SK-N-SH treated with all-trans-retinoic acid at 6 μM for 48 hours (cell line): ENCODE measurements at regions not wholly inside any gene's neighbourhood (a gene's known extent, or its start where the extent isn't known, plus 50 kb on each side); places are given as distances from the start of the nearest gene placed in this dataset.

Source experiments
- ATAC-seq: fragments of 200-7000 bp; cut with Tn5 transposase; 3 replicates; pipeline ENCODE4 v1.9.1; 2020; ENCODE audit warnings: mild to moderate bottlenecking, moderate library complexity
- ARNTL ChIP-seq: fragments of 450-650 bp; formaldehyde crosslinking; IDR thresholded peaks from 2 replicates; pipeline ENCODE4 v1.5.0; 2020; ENCODE audit warnings: low read depth, mild to moderate bottlenecking, moderate library complexity, borderline replicate concordance
- BACH2 ChIP-seq: fragments of 250-450 bp; sonication (Bioruptor Pico); IDR thresholded peaks from 2 replicates; pipeline ENCODE4 v1.9.0; 2021; ENCODE audit warnings: mild to moderate bottlenecking, borderline replicate concordance
- CSDC2 ChIP-seq: fragments of 250-450 bp; sonication (Bioruptor Pico); IDR thresholded peaks from 2 replicates; pipeline ENCODE4 v1.5.0; 2020; ENCODE audit warnings: mild to moderate bottlenecking, moderate library complexity
- ESRRG ChIP-seq: fragments of 250-450 bp; sonication (Bioruptor Pico); IDR thresholded peaks from 2 replicates; pipeline ENCODE4 v1.6.1; 2021; ENCODE audit warnings: mild to moderate bottlenecking
- ISL1 ChIP-seq: fragments of 250-450 bp; sonication (Bioruptor Pico); IDR thresholded peaks from 2 replicates; pipeline ENCODE4 v2.1.2; 2022; ENCODE audit warnings: mild to moderate bottlenecking, moderate library complexity
- OSR1 ChIP-seq: fragments of 250-450 bp; sonication (Bioruptor Pico); IDR thresholded peaks from 2 replicates; pipeline ENCODE4 v1.8.0; 2022; ENCODE audit warnings: moderate library complexity, mild to moderate bottlenecking, inconsistent platforms
- PPARA ChIP-seq: fragments of 250-450 bp; sonication (Bioruptor Pico); IDR thresholded peaks from 2 replicates; pipeline ENCODE4 v1.5.0; 2020; ENCODE audit warnings: mild to moderate bottlenecking, borderline replicate concordance
- SNAI2 ChIP-seq: fragments of 250-450 bp; sonication (Bioruptor Pico); IDR thresholded peaks from 2 replicates; pipeline ENCODE4 v1.5.0; 2020; ENCODE audit warnings: mild to moderate bottlenecking, moderate library complexity
- TCF4 ChIP-seq: fragments of 250-450 bp; sonication (Bioruptor Pico); IDR thresholded peaks from 2 replicates; pipeline ENCODE4 v1.8.0; 2021; ENCODE audit warnings: mild to moderate bottlenecking, moderate library complexity, borderline replicate concordance
- TOX ChIP-seq: fragments of 250-450 bp; sonication (Bioruptor Pico); IDR thresholded peaks from 2 replicates; pipeline ENCODE4 v1.8.0; 2021; ENCODE audit warnings: mild to moderate bottlenecking, moderate library complexity, borderline replicate concordance
- ZC3H10 ChIP-seq: fragments of 250-450 bp; sonication (Bioruptor Pico); IDR thresholded peaks from 2 replicates; pipeline ENCODE4 v1.5.1; 2021; ENCODE audit warnings: mild to moderate bottlenecking, moderate library complexity
- ZFP3 ChIP-seq: fragments of 250-450 bp; sonication (Bioruptor Pico); IDR thresholded peaks from 2 replicates; pipeline ENCODE4 v1.5.0; 2020; ENCODE audit warnings: mild to moderate bottlenecking, moderate library complexity
- ZFP30 ChIP-seq: fragments of 450-650 bp; formaldehyde crosslinking; IDR thresholded peaks from 2 replicates; pipeline ENCODE4 v1.5.0; 2022; ENCODE audit warnings: mild to moderate bottlenecking, moderate library complexity
- ZNF565 ChIP-seq: fragments of 450-650 bp; formaldehyde crosslinking; conservative IDR thresholded peaks from 2 replicates; pipeline ENCODE4 v1.5.0; 2020; ENCODE audit warnings: low read depth, mild to moderate bottlenecking, moderate library complexity
- ZNF70 ChIP-seq: fragments of 450-650 bp; formaldehyde crosslinking; IDR thresholded peaks from 2 replicates; pipeline ENCODE4 v1.5.0; 2020; ENCODE audit warnings: mild to moderate bottlenecking, moderate library complexity
- ZNF8 ChIP-seq: fragments of 450-650 bp; formaldehyde crosslinking; IDR thresholded peaks from 2 replicates; pipeline ENCODE4 v1.5.0; 2020; ENCODE audit warnings: mild to moderate bottlenecking, moderate library complexity
- TF ChIP-seq, protein P1 (sequence below): fragments of 250-450 bp; sonication (Bioruptor Pico); IDR thresholded peaks from 2 replicates; pipeline ENCODE4 v1.8.0; 2020; ENCODE audit warnings: mild to moderate bottlenecking, moderate library complexity, borderline replicate concordance
- TF ChIP-seq, protein P2 (sequence below): fragments of 250-450 bp; sonication (Bioruptor Pico); IDR thresholded peaks from 2 replicates; pipeline ENCODE4 v1.5.1; 2021; ENCODE audit warnings: mild to moderate bottlenecking, moderate library complexity
- TF ChIP-seq, protein P3 (sequence below): fragments of 250-450 bp; sonication (Bioruptor Pico); IDR thresholded peaks from 2 replicates; pipeline ENCODE4 v1.5.1; 2020; ENCODE audit warnings: low read depth, mild to moderate bottlenecking, moderate library complexity
- TF ChIP-seq, protein P4 (sequence below): fragments of 250-450 bp; sonication (Bioruptor Pico); IDR thresholded peaks from 2 replicates; pipeline ENCODE4 v1.8.0; 2021; ENCODE audit warnings: low read depth, mild to moderate bottlenecking, moderate library complexity, borderline replicate concordance
- TF ChIP-seq, protein P5 (sequence below): fragments of 250-450 bp; sonication (Bioruptor Pico); IDR thresholded peaks from 2 replicates; pipeline ENCODE4 v1.5.0; 2020; ENCODE audit warnings: mild to moderate bottlenecking, moderate library complexity

DNA sequence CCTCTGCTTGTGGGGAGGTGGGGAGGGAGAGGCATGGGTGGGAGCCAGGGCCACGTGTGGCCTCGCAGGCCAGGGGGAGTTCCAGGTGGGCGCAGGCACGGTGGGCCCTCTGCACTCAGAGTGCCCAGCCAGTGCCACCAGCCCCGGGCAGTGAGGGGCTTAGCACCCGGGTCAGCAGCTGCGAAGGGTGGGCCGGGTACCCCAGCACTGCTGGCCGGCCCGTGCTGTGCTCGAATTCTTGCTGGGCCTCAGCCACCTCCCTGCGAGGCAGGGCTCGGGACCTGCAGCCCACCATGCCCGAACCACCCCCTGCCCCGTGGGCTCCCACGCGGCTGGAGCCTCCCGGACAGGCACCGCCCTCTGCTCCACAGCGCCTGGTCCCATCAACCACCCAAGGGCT is 1277.2 kb downstream of the JRKL start:
- TF ChIP-seq ZNF8 (CRISPR knock-in tag) (no peak), ISL1 (no peak), CSDC2 (no peak), ESRRG (CRISPR knock-in tag) (no peak), BACH2 (no peak), ZC3H10 (CRISPR knock-in tag) (no peak), PPARA (CRISPR knock-in tag) (no peak), SNAI2 (CRISPR knock-in tag) (no peak), TCF4 (no peak), ZNF565 (no peak), TOX (CRISPR knock-in tag) (no peak), ZFP30 (CRISPR knock-in tag) (no peak), OSR1 (no peak)
- TF ChIP-seq, protein P1, sequence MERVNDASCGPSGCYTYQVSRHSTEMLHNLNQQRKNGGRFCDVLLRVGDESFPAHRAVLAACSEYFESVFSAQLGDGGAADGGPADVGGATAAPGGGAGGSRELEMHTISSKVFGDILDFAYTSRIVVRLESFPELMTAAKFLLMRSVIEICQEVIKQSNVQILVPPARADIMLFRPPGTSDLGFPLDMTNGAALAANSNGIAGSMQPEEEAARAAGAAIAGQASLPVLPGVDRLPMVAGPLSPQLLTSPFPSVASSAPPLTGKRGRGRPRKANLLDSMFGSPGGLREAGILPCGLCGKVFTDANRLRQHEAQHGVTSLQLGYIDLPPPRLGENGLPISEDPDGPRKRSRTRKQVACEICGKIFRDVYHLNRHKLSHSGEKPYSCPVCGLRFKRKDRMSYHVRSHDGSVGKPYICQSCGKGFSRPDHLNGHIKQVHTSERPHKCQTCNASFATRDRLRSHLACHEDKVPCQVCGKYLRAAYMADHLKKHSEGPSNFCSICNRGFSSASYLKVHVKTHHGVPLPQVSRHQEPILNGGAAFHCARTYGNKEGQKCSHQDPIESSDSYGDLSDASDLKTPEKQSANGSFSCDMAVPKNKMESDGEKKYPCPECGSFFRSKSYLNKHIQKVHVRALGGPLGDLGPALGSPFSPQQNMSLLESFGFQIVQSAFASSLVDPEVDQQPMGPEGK = no peak
- TF ChIP-seq, protein P2, sequence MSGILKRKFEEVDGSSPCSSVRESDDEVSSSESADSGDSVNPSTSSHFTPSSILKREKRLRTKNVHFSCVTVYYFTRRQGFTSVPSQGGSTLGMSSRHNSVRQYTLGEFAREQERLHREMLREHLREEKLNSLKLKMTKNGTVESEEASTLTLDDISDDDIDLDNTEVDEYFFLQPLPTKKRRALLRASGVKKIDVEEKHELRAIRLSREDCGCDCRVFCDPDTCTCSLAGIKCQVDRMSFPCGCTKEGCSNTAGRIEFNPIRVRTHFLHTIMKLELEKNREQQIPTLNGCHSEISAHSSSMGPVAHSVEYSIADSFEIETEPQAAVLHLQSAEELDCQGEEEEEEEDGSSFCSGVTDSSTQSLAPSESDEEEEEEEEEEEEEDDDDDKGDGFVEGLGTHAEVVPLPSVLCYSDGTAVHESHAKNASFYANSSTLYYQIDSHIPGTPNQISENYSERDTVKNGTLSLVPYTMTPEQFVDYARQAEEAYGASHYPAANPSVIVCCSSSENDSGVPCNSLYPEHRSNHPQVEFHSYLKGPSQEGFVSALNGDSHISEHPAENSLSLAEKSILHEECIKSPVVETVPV (CRISPR knock-in tag) = no peak
- TF ChIP-seq, protein P3, sequence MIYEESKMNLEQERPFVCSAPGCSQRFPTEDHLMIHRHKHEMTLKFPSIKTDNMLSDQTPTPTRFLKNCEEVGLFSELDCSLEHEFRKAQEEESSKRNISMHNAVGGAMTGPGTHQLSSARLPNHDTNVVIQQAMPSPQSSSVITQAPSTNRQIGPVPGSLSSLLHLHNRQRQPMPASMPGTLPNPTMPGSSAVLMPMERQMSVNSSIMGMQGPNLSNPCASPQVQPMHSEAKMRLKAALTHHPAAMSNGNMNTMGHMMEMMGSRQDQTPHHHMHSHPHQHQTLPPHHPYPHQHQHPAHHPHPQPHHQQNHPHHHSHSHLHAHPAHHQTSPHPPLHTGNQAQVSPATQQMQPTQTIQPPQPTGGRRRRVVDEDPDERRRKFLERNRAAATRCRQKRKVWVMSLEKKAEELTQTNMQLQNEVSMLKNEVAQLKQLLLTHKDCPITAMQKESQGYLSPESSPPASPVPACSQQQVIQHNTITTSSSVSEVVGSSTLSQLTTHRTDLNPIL (CRISPR knock-in tag) = no peak
- TF ChIP-seq, protein P4, sequence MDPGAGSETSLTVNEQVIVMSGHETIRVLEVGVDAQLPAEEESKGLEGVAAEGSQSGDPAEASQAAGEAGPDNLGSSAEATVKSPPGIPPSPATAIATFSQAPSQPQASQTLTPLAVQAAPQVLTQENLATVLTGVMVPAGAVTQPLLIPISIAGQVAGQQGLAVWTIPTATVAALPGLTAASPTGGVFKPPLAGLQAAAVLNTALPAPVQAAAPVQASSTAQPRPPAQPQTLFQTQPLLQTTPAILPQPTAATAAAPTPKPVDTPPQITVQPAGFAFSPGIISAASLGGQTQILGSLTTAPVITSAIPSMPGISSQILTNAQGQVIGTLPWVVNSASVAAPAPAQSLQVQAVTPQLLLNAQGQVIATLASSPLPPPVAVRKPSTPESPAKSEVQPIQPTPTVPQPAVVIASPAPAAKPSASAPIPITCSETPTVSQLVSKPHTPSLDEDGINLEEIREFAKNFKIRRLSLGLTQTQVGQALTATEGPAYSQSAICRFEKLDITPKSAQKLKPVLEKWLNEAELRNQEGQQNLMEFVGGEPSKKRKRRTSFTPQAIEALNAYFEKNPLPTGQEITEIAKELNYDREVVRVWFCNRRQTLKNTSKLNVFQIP (CRISPR knock-in tag) = no peak
- ATAC-seq = no peak

DNA sequence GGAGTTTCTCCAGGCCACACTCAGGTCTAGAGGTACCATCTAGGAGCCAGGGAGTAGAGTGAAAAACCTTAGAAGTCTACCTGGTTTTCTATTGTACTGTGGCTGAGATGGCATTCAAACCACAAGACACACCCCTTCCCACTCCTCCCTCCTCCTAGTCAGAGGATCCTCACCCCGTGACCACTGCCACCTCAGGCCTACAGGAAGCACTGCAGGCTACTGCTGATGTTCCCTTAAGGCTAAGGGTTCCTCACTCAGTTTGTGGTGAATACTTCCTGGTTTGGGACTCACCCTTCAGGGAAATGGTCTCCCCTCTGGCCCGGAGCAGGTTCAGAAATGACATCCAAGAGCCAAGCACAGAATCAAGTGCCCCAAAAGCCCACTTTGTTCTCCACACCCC is 1293.9 kb downstream of the JRKL start:
- ATAC-seq = peak; percentile 57; the same call in 1 of the 3 replicates
- TF ChIP-seq, protein P4 (CRISPR knock-in tag) = no peak
- TF ChIP-seq SNAI2 (CRISPR knock-in tag) (no peak), TOX (CRISPR knock-in tag) (no peak), ZNF565 (no peak), ZNF8 (CRISPR knock-in tag) (no peak), ZFP3 (CRISPR knock-in tag) (no peak), OSR1 (no peak), ARNTL (no peak), ZFP30 (CRISPR knock-in tag) (no peak), ZC3H10 (CRISPR knock-in tag) (no peak), PPARA (CRISPR knock-in tag) (no peak), ISL1 (no peak), ZNF70 (CRISPR knock-in tag) (no peak), TCF4 (no peak), BACH2 (no peak), CSDC2 (no peak)
- TF ChIP-seq, protein P1 = no peak
- TF ChIP-seq, protein P3 (CRISPR knock-in tag) = no peak
- TF ChIP-seq, protein P2 (CRISPR knock-in tag) = no peak
- TF ChIP-seq, protein P5, sequence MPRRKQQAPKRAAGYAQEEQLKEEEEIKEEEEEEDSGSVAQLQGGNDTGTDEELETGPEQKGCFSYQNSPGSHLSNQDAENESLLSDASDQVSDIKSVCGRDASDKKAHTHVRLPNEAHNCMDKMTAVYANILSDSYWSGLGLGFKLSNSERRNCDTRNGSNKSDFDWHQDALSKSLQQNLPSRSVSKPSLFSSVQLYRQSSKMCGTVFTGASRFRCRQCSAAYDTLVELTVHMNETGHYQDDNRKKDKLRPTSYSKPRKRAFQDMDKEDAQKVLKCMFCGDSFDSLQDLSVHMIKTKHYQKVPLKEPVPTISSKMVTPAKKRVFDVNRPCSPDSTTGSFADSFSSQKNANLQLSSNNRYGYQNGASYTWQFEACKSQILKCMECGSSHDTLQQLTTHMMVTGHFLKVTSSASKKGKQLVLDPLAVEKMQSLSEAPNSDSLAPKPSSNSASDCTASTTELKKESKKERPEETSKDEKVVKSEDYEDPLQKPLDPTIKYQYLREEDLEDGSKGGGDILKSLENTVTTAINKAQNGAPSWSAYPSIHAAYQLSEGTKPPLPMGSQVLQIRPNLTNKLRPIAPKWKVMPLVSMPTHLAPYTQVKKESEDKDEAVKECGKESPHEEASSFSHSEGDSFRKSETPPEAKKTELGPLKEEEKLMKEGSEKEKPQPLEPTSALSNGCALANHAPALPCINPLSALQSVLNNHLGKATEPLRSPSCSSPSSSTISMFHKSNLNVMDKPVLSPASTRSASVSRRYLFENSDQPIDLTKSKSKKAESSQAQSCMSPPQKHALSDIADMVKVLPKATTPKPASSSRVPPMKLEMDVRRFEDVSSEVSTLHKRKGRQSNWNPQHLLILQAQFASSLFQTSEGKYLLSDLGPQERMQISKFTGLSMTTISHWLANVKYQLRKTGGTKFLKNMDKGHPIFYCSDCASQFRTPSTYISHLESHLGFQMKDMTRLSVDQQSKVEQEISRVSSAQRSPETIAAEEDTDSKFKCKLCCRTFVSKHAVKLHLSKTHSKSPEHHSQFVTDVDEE (CRISPR knock-in tag) = no peak
- TF ChIP-seq, all 23 proteins: peak for 0
